LNCaP clone FGC (cell line): ENCODE measurements at regions not wholly inside any gene's neighbourhood (a gene's known extent, or its start where the extent isn't known, plus 50 kb on each side); places are given as distances from the start of the nearest gene placed in this dataset.

Experiments used
- DNase-seq: peaks from one replicate; pipeline ENCODE4 v3.0.0-alpha.2; 2011; ENCODE audit warnings: low read depth
- H3K4me3 ChIP-seq: 2 replicates; pipeline ENCODE4 v1.5.1; 2011; ENCODE audit warnings: mild to moderate bottlenecking, low read depth, low read length, control low read depth
- CTCF ChIP-seq: IDR thresholded peaks from 2 replicates; pipeline ENCODE4 v1.5.1; 2012; ENCODE audit warnings: mild to moderate bottlenecking; ENCODE audit not compliant: control insufficient read depth, insufficient read depth; ENCODE audit errors: extremely low read depth

GRCh38 chr3:56915966-56916586 is 114.3 kb upstream of the ARHGEF3 start:
- no peak for TF ChIP-seq CTCF
- DNase-seq: no peak
- H3K4me3 ChIP-seq: no peak overlapping the region

GRCh38 chr3:56914646-56915045 is 112.9 kb upstream of the ARHGEF3 start:
- H3K4me3 ChIP-seq: no peak overlapping the region
- DNase-seq: no peak
- no peak for TF ChIP-seq CTCF

- DNase-seq: no peak
- no peak for TF ChIP-seq CTCF
- H3K4me3 ChIP-seq: no peak overlapping the region
Measured at GRCh38 chr3:56911363-56911762, 109.6 kb upstream of the ARHGEF3 start.

- no peak for DNase-seq
Measured at GRCh38 chr3:56909349-56909748, 107.6 kb upstream of the ARHGEF3 start.

GRCh38 chr3:56908004-56908403 is 106.3 kb upstream of the ARHGEF3 start:
- TF ChIP-seq CTCF: no peak
- DNase-seq: no peak
- H3K4me3 ChIP-seq: no peak overlapping the region

More at GRCh38 chr3:56909349-56909748, 107.6 kb upstream of the ARHGEF3 start:
- H3K4me3 ChIP-seq: no peak overlapping the region
- TF ChIP-seq CTCF: no peak

GRCh38 chr3:56904552-56905215 is 102.9 kb upstream of the ARHGEF3 start:
- no peak for DNase-seq
- H3K4me3 ChIP-seq: no peak overlapping the region
- TF ChIP-seq CTCF: no peak

- no peak overlapping the region for H3K4me3 ChIP-seq
- no peak for DNase-seq
- TF ChIP-seq CTCF: no peak
Measured at GRCh38 chr3:56903231-56903782, 101.6 kb upstream of the ARHGEF3 start.
